Mucosa of descending colon (tissue), 3 donors: ENCODE measurements at regions not wholly inside any gene's neighbourhood (a gene's known extent, or its start where the extent isn't known, plus 50 kb on each side); places are given as distances from the start of the nearest gene placed in this dataset.

Experiments
- ATAC-seq: fragments of 200-7000 bp; cut with Tn5 transposase; one replicate; pipeline ENCODE4 v1.9.1; 2020; ENCODE audit warnings: mild to moderate bottlenecking, moderate library complexity
- DNase-seq, 3 donors: peaks; one replicate each; pipeline ENCODE4 v3.0.0-alpha.2; 2020
- H3K36me3 ChIP-seq: fragments of 200-600 bp; one replicate; pipeline ENCODE4 v1.8.0; 2021; ENCODE audit warnings: low read depth, mild to moderate bottlenecking
- H3K4me1 ChIP-seq: fragments of 200-600 bp; one replicate; pipeline ENCODE4 v1.8.0; 2021; ENCODE audit warnings: low read depth, mild to moderate bottlenecking
- H3K4me3 ChIP-seq: fragments of 200-600 bp; one replicate; pipeline ENCODE4 v1.8.0; 2021; ENCODE audit warnings: mild to moderate bottlenecking
- H3K9me3 ChIP-seq: fragments of 200-600 bp; one replicate; pipeline ENCODE4 v1.8.0; 2021; ENCODE audit warnings: mild to moderate bottlenecking
- intact Hi-C, 2 donors: fragments of 100-400 bp; cut with DNase I in 1 of 2; cut with micrococcal nuclease in 1 of 2; formaldehyde crosslinking; loops; one replicate each; pipeline versions ENCODE4 v1.11.0 to v1.11.1; 2022; cut with DNase I, micrococcal nuclease
- TF ChIP-seq, protein P1 (sequence below): fragments of 200-600 bp; IDR thresholded peaks from one replicate; pipeline ENCODE4 v1.8.0; 2022; ENCODE audit warnings: antibody characterized with exemption, mild to moderate bottlenecking
- donor health status: DM: no; HTN: no; CAD: no; lungs with moderate emphysema.
- donor health status: DM: no; HTN: no; CAD: no.
- donor health status: DM: no; HTN: yes; CAD: no.

DNA sequence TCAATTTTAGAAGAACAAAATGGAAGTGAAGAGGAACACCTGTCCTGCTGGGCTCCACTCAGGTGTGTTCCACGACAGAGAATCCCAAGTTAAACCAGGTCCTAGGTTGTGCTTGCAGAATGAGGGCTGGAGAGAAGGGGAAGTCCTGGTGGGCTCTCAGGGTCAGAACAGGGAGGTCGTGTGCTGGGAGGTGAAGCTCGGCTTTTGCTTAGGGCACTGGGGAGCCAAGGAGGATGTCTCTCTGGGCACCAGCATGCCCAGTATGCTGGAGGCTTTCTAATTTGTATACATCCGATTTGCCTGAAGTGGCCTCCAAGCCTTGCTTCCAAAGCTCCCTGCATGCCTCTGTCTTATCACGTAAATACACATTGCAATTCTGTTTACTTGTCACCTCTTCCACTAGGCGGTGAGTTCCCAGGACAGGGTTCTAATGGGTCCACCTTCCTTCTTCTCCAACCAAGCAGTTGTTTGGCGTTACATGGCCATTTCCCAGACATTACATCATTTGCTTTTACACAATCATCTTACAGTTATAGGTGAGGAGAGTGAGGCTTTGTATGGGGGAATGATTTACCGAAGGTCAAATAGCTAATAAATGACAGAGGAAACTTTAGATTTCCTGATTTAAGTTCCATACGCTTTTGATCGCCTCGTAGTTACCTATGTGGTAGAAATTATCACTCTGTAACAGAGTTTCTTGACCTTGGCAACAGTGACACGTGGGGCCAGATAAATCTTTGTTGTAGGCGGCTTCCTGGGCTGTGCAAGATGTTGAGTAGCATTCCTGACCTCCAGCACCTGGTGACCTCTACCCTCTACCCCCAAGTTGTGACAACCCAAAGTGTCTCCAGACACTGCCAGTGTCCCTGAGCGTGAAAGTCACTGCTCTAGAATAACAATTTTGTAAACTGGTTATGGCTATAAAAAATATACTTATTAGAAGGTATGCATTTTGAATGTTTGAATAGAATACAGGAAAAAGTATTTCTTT, 901.5 kb downstream of the TBC1D22A start:
- H3K4me1 ChIP-seq = no peaks in the 10 kb centered on the region
- ATAC-seq (no peak), DNase-seq (no peak)
- H3K4me3 ChIP-seq = no peak overlapping the region
- intact Hi-C loops = no loop called here
- no peaks in the 10 kb centered on the region for H3K9me3 ChIP-seq
- H3K36me3 ChIP-seq = no peaks in the 10 kb centered on the region
- TF ChIP-seq, protein P1, sequence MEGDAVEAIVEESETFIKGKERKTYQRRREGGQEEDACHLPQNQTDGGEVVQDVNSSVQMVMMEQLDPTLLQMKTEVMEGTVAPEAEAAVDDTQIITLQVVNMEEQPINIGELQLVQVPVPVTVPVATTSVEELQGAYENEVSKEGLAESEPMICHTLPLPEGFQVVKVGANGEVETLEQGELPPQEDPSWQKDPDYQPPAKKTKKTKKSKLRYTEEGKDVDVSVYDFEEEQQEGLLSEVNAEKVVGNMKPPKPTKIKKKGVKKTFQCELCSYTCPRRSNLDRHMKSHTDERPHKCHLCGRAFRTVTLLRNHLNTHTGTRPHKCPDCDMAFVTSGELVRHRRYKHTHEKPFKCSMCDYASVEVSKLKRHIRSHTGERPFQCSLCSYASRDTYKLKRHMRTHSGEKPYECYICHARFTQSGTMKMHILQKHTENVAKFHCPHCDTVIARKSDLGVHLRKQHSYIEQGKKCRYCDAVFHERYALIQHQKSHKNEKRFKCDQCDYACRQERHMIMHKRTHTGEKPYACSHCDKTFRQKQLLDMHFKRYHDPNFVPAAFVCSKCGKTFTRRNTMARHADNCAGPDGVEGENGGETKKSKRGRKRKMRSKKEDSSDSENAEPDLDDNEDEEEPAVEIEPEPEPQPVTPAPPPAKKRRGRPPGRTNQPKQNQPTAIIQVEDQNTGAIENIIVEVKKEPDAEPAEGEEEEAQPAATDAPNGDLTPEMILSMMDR = no peak

DNA sequence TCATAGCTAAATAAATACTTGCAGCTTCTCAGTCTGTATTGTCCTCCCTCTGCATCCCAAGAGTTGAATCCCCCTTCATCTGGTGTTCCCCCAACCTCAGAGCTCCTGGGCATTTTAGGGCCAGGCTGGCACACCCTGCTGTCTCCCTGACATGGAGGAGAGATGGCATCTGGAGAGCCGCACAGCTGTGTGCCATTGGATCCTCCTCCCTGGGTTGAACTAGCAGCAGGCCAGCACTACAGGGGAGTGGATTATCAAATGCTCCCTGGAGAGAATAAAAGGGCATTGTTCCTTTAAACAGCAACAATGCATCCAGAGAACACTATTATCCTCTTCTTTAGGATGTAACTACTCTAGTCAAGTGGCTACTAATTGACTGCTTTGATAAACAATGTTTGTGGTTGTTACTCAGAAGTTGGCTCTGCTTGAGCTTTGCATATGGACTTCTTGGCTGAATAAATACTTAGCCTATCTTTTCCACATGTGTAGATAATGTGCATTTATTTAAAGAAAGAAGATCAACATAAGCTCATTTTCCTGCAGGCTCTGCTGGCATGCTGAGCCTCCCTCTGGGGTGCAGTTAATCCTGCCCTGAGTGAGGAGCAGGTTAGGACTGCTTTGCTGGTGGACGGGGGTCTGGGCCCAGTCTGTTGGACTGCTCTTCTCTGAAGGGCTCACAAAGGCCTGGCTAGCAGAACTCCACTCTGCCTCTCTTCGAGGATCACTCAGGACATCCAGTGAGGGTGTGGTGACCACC, 897.2 kb downstream of the TBC1D22A start:
- TF ChIP-seq, protein P1 = no peak
- H3K4me1 ChIP-seq = no peaks in the 10 kb centered on the region
- no peaks in the 10 kb centered on the region for H3K9me3 ChIP-seq
- no peak for ATAC-seq
- DNase-seq = no peak
- intact Hi-C loops = no loop called here
- no peak overlapping the region for H3K4me3 ChIP-seq
- no peaks in the 10 kb centered on the region for H3K36me3 ChIP-seq

DNA sequence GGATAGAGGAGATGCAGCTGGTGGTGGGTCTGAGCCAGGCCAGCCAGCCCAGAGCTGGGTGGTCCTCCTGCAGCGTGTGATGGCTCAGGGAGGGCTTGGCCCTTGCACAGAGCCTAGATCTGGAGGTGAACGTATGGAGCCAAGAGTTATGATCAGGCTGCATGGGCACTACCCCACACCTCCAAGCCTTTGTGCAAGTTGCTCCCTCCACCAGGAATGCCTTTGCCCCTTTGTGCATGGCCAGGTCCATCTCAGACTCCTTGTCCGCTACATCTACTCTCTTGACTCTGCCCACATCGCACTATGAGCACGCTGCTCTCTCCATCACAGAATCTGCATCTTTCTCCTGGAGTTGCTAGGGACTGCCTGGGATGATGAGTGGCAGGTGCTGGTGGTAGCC, 895.7 kb downstream of the TBC1D22A start:
- no peak for DNase-seq
- Histone ChIP-seq H3K36me3 (no peaks in the 10 kb centered on the region), H3K4me3 (no peak overlapping the region), H3K9me3 (no peaks in the 10 kb centered on the region), H3K4me1 (no peaks in the 10 kb centered on the region)
- intact Hi-C loops = no loop called here
- ATAC-seq = no peak
- TF ChIP-seq, protein P1 = no peak

DNA sequence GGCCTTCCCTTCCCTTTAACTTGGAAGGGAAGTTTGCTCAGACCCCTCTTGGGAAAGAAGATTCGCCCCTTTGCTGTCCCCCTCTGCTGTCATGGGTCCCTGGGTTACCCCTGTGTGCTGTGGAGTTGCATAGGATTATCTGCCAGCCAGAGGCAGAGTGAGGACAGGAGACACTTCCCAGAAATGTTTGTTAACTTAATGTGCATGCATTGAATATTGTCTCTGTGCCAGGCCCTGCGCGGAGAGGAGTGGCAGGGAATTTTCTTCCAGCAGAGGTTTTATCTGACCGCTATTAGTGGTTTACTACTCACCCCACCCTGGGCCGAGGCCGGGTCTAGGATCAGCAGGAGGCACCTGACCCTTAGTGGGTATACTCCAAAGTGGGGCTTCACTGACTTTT, 894.8 kb downstream of the TBC1D22A start:
- Histone ChIP-seq H3K4me3 (no peak overlapping the region), H3K36me3 (no peaks in the 10 kb centered on the region), H3K4me1 (no peaks in the 10 kb centered on the region), H3K9me3 (no peaks in the 10 kb centered on the region)
- intact Hi-C loops = no loop called here
- ATAC-seq (no peak), DNase-seq (no peak)
- TF ChIP-seq, protein P1 = no peak

DNA sequence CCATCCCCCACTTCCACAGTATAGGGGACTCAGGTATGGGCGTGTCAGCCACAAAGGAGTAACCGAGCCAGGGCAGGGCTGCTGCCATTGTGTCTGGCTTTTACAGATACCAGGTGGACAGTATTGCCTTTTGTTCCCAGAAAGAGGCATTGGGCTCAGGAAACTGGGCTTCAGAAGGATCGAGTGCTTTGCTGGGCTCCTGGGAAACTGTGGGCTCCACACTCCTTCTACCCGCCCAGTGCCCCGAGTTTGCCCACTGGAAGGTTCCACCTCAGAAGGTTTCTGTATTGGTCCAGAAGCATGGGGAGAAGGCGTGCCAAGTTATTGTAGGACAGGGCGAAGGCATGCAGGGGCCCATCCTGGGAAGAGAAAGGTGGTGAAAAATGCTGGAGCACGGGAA, 894.4 kb downstream of the TBC1D22A start:
- intact Hi-C loops = no loop called here
- no peak for ATAC-seq
- TF ChIP-seq, protein P1 = no peak
- DNase-seq = no peak
- no peak overlapping the region for H3K4me3 ChIP-seq
- no peaks in the 10 kb centered on the region for H3K4me1 ChIP-seq
- no peaks in the 10 kb centered on the region for H3K36me3 ChIP-seq
- H3K9me3 ChIP-seq = no peaks in the 10 kb centered on the region
